ENCODE measurements at regions not wholly inside any gene's neighbourhood (a gene's known extent, or its start where the extent isn't known, plus 50 kb on each side); places are given as distances from the start of the nearest gene placed in this dataset.

DNA sequence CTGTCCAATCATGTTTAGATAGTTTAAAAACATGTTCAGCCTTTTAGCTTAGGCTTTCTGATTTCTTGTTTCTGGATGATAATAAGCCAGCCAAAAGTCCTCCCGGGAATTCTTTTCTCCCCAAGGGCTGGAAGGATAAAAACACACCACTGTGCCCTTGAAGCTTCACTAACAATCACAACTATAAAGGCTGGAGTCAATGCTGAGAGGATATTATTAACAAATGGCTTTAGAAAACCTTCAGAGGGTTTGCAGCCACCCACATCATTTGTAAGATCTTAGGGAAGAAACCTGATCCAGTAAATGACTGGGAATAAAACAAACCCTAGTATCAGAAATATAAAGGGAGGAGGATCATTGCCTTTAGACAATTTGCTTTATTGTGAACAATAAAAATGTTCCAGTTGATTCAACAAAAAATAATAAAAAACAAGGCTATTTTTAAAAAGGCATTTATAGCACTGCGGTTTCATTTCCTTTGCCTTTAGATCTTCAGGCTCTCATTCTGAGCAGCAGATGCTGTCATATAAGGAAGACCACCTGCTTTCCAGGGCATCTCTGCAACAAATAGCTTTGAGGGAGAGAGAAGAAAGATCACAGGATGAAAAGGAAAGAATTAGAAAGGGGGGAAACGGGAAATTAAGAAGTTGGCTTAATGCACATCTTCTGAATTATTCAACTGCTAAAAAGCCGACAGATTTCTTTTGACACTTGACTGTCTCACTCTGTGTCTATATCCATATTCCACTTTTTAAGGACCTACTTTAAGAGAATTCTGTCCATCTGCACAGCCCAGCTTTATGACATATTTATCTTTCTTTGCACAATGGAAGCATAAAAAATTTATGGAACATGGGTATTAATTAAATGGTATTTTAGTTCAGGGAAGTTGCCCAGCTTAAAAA is 277.2 kb upstream of the SLC24A2 start:
- TF ChIP-seq CTCF (IDR thresholded peaks at IDR 0.05) (no peak), POLR2A (IDR thresholded peaks at IDR 0.05) (no peak), POLR2AphosphoS5 (IDR thresholded peaks at IDR 0.05) (no peak), EP300 (IDR thresholded peaks at IDR 0.05) (no peak)

All from stomach (tissue), 4 donors.